ENCODE measurements at regions not wholly inside any gene's neighbourhood (a gene's known extent, or its start where the extent isn't known, plus 50 kb on each side); places are given as distances from the start of the nearest gene placed in this dataset.
"Not testable (repeated sequence)": the region's sequence is repeated elsewhere in the genome, so short reads cannot be mapped to it uniquely, and the experiment has no call there.

DNA sequence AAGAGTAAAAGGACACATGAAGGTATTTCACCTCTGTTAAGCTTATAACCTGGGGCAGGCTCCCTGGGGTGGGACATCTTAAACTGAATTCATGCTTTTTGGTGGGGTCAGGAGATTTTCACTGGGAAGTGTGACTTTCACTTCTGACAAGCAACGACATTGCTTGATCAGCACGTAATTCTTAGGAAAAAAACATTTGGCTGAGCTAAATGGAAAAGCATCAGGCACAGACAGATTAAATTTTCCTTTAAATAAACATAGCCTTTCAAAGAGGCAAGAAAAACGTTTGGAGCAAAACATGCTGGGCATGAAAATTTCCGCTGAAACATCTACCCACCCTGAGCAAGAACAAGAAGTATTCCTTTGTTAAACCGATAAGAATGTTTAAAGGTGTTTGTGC is 674.0 kb upstream of the CELF4 start:
- no peak for ATAC-seq
- Mint-ChIP-seq H3K36me3 (no peaks in the 10 kb centered on the region), H3K4me3 (no peak overlapping the region), H3K9me3 (peaks cover 17% of the 10 kb centered on the region), H3K4me1 (no peaks in the 10 kb centered on the region), H3K27ac (no peak overlapping the region)
- no peak for DNase-seq (ENCODE audit: low spot score in 2 of 2)

- Mint-ChIP-seq H3K27ac (no peak overlapping the region), H3K4me1 (no peaks in the 10 kb centered on the region)
- DNase-seq (ENCODE audit: low spot score in 2 of 2) = no peak
These were observed 672.2 kb upstream of the CELF4 start for GRCh38 chr18:38237796-38238195.

DNA sequence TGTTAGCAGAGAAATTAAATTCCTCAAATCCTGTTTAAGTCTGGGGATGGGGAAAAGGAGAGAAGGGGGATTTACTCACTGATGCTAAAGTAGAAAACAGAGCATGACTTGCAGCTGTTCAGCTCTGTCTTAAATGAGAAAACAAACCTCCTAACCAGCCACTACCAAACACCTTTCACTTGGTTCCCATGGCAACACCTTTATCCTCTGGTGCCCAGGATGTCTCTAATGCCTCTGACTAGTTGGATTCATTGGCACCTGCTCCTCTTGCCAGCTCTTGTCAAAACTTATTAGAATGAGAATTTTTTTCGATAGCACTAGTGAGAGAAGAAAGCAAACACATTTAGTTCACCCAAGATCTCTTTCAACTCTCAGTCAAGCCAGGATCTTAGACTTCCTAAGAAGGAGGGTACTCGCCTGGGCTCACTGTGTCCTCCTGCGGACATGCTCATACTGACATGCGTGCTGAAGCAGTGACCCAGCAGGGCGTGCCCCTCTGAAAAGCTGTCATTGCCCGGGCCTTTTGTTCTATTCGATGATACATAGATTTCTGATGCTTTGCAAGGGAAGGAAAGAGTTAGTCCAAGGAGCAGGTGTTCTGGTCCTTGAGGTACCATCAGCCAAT is 656.0 kb upstream of the CELF4 start:
- Mint-ChIP-seq H3K4me3 (no peak overlapping the region), H3K27ac (no peak overlapping the region), H3K9me3 (peaks cover 9% of the 10 kb centered on the region), H3K36me3 (no peaks in the 10 kb centered on the region), H3K4me1 (no peaks in the 10 kb centered on the region)
- ATAC-seq (no peak), DNase-seq (ENCODE audit: low spot score in 2 of 2) (no peak)

More at GRCh38 chr18:38237796-38238195, 672.2 kb upstream of the CELF4 start:
- H3K9me3 Mint-ChIP-seq = peaks cover 16% of the 10 kb centered on the region
- H3K4me3 Mint-ChIP-seq = no peak overlapping the region
- no peak for ATAC-seq
- no peaks in the 10 kb centered on the region for H3K36me3 Mint-ChIP-seq

- Mint-ChIP-seq H3K4me3 (no peak overlapping the region), H3K27ac (no peak overlapping the region), H3K36me3 (no peaks in the 10 kb centered on the region), H3K9me3 (peaks cover 18% of the 10 kb centered on the region), H3K4me1 (no peaks in the 10 kb centered on the region)
- no peak for ATAC-seq
- DNase-seq (ENCODE audit: low spot score in 2 of 2) = no peak
These were observed 633.4 kb upstream of the CELF4 start for GRCh38 chr18:38198956-38199355.

- H3K4me1 Mint-ChIP-seq = no peaks in the 10 kb centered on the region
- H3K9me3 Mint-ChIP-seq = peaks cover 20% of the 10 kb centered on the region
- H3K4me3 Mint-ChIP-seq = no peak overlapping the region
- H3K27ac Mint-ChIP-seq = no peak overlapping the region
- no peak for DNase-seq (ENCODE audit: low spot score in 2 of 2)
- no peak for ATAC-seq
- H3K36me3 Mint-ChIP-seq = no peaks in the 10 kb centered on the region
These were observed 632.9 kb upstream of the CELF4 start for GRCh38 chr18:38198526-38198925.

DNA sequence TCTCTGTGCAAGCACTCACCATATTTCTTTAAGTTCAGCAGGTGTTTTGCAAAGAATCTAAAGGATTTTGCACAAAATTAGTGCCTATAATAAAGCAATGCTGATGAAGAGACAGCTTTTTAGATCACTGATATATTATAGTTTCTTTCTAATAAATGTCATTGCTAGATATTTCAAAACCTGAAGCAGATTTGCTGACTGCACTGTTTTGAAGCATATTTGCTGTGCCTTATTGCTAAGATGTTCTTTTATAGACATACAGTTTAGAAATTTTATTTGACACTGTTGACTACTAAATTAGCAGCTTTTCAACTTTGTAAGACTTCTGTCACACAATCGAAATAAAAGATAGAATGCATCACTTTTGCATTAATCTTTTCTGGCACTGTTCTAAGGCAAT is 620.9 kb upstream of the CELF4 start:
- H3K4me3 Mint-ChIP-seq = no peak overlapping the region
- no peak for DNase-seq (ENCODE audit: low spot score in 2 of 2)
- H3K27ac Mint-ChIP-seq = no peak overlapping the region
- H3K9me3 Mint-ChIP-seq = peaks cover 14% of the 10 kb centered on the region
- H3K36me3 Mint-ChIP-seq = no peaks in the 10 kb centered on the region
- ATAC-seq = no peak
- H3K4me1 Mint-ChIP-seq = no peaks in the 10 kb centered on the region

DNA sequence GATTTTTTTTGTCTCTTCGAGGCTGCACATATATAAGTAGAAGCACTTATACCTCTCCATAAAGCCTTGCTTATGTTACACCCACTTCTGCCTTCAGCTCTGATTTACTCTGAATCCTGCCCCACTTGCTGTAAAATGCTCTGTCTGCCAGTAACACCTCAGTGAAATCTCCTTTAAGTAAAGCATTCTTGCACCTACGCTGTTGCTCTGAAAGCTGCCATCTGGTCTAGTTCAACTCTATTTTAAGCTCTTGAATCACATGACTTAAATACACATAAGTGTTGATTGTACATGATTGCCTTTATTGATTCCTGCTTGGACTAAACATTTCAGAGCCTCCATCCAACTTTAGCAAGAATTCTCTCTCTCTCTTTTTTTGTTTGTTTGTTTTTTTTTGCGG is 609.0 kb upstream of the CELF4 start:
- DNase-seq (ENCODE audit: low spot score in 2 of 2) (no peak), ATAC-seq (no peak)
- Mint-ChIP-seq H3K36me3 (no peaks in the 10 kb centered on the region), H3K27ac (no peak overlapping the region), H3K9me3 (peaks cover 22% of the 10 kb centered on the region), H3K4me1 (no peaks in the 10 kb centered on the region), H3K4me3 (no peak overlapping the region)

GRCh38 chr18:38174173-38174572 is 608.6 kb upstream of the CELF4 start:
- H3K9me3 Mint-ChIP-seq = peaks cover 24% of the 10 kb centered on the region
- no peak overlapping the region for H3K27ac Mint-ChIP-seq
- H3K4me3 Mint-ChIP-seq = no peak overlapping the region
- ATAC-seq = no peak
- no peaks in the 10 kb centered on the region for H3K4me1 Mint-ChIP-seq
- no peaks in the 10 kb centered on the region for H3K36me3 Mint-ChIP-seq
- DNase-seq (ENCODE audit: low spot score in 2 of 2) = no peak

DNA sequence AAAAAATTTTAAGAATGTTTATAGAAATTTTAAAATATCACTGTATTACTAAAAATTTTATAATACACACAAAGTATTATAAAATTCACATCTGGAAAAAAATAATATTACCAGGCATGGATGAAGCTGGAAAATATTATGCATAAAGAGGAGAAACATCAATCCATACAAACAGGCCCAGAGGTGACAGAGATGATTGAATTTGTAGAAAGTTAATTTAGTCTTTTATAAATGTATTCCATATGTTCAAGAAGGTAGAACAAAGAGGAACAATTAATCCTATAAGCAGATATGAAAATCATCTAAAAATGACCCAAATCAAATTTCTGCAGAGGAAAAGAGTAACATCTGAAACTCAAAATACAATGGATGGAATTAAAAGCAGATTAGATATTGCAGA is 605.2 kb upstream of the CELF4 start:
- Mint-ChIP-seq H3K4me3 (no peak overlapping the region), H3K4me1 (no peaks in the 10 kb centered on the region), H3K9me3 (peaks cover 21% of the 10 kb centered on the region), H3K27ac (no peak overlapping the region), H3K36me3 (no peaks in the 10 kb centered on the region)
- DNase-seq (ENCODE audit: low spot score in 2 of 2) = no peak
- no peak for ATAC-seq

DNA sequence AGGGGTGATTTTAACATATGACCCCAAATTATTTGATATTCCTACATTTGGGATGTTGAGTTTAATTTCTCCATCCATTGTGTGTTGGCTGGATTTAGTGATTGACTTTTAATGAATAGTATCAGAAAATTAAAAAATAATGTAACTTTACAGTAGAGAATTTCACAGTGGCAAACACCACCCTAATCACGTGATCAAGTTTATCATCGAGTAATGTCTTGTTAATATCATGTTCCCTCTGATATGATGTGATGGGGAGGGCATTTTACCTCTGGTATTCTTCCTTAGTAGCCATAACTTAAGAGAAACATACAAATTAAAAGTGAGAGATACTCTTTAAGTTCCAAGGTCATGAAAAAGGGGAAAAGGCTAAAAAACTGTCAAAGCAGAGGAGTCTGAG is 602.0 kb upstream of the CELF4 start:
- Mint-ChIP-seq H3K27ac (no peak overlapping the region), H3K9me3 (peaks cover 22% of the 10 kb centered on the region), H3K4me1 (no peaks in the 10 kb centered on the region), H3K4me3 (no peak overlapping the region), H3K36me3 (no peaks in the 10 kb centered on the region)
- ATAC-seq = no peak
- DNase-seq (ENCODE audit: low spot score in 2 of 2) = no peak

- H3K36me3 Mint-ChIP-seq; DNase-seq (ENCODE audit: low spot score in 2 of 2); H3K27ac Mint-ChIP-seq; H3K4me1 Mint-ChIP-seq; H3K4me3 Mint-ChIP-seq; ATAC-seq: not testable (repeated sequence)
- H3K9me3 Mint-ChIP-seq = peaks cover 18% of the 10 kb centered on the region
These were observed 587.5 kb upstream of the CELF4 start for GRCh38 chr18:38153116-38153515.

DNA sequence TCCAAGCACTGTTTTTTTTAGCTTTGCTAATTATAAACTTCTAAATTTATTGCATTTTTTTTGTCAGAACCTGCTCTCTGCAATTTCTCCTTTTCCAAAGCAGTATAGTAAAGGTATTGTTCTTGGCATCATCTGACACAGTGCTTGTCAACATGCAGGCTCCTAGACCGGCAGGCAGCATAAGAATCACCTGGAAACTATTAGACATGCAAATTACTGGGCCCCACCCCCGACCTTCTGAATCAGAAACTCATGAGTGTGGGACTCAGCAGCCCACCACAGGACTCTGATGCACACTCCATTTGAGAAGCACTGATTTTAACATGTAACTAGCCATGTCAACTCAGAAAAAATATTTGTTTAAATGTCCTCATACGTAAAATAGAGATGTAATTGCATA is 551.1 kb upstream of the CELF4 start:
- Mint-ChIP-seq H3K4me3 (no peak overlapping the region), H3K4me1 (no peaks in the 10 kb centered on the region), H3K27ac (no peak overlapping the region), H3K9me3 (peaks cover 4% of the 10 kb centered on the region), H3K36me3 (no peaks in the 10 kb centered on the region)
- DNase-seq (ENCODE audit: low spot score in 2 of 2) = no peak
- ATAC-seq = no peak

DNA sequence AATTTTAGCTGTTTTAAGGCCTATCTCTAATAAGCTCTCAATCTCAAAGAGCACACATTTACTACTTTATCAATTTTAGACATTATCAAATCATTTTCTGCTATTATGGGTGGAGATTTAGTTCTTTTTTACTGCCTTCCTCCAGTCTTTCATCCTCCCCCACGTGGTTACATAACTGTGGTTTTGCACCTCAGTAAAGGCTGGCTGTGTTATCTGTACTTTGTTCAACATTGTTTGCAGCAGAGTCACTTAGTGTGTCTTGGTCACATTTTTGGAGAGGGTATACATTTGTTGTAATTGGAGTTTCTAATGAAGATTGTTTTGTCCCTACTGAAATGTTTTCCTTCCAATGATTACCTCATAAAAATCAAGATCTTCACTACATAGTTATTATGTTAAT is 549.6 kb upstream of the CELF4 start:
- H3K4me3 Mint-ChIP-seq = no peak overlapping the region
- no peak overlapping the region for H3K27ac Mint-ChIP-seq
- no peak for ATAC-seq
- peaks cover 7% of the 10 kb centered on the region for H3K9me3 Mint-ChIP-seq
- no peak for DNase-seq (ENCODE audit: low spot score in 2 of 2)
- no peaks in the 10 kb centered on the region for H3K4me1 Mint-ChIP-seq
- no peaks in the 10 kb centered on the region for H3K36me3 Mint-ChIP-seq

DNA sequence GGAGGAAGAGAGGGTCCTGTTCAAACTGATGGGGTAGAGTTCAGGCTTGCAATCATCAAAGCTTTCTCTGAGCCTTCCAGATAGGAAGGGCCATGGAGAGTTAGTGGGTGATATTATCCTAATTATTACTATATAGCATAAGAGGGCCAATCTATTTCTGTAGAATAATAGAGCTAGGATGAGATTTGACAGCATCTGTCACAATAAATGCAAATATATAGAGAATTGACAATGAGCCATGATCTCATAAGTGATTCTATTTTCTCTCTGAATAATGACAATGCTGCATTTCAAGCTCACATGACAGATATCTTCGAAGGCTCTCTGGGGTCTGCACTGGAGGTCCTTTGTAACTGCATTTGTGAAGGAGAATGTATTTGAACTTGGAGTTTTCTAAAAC is 521.9 kb upstream of the CELF4 start:
- H3K9me3 Mint-ChIP-seq = peaks cover 12% of the 10 kb centered on the region
- DNase-seq (ENCODE audit: low spot score in 2 of 2) (no peak), ATAC-seq (no peak)
- H3K36me3 Mint-ChIP-seq = no peaks in the 10 kb centered on the region
- no peaks in the 10 kb centered on the region for H3K4me1 Mint-ChIP-seq
- no peak overlapping the region for H3K27ac Mint-ChIP-seq
- no peak overlapping the region for H3K4me3 Mint-ChIP-seq

- Mint-ChIP-seq H3K4me1 (no peaks in the 10 kb centered on the region), H3K9me3 (peaks cover 18% of the 10 kb centered on the region), H3K36me3 (no peaks in the 10 kb centered on the region), H3K4me3 (no peak overlapping the region), H3K27ac (no peak overlapping the region)
- DNase-seq (ENCODE audit: low spot score in 2 of 2) (no peak), ATAC-seq (no peak)
These were observed 515.9 kb upstream of the CELF4 start for GRCh38 chr18:38081516-38081915.

GRCh38 chr18:38077229-38077628 is 511.6 kb upstream of the CELF4 start:
- Mint-ChIP-seq H3K36me3 (no peaks in the 10 kb centered on the region), H3K9me3 (peaks cover 19% of the 10 kb centered on the region), H3K4me1 (no peaks in the 10 kb centered on the region), H3K4me3 (no peak overlapping the region), H3K27ac (no peak overlapping the region)
- ATAC-seq (no peak), DNase-seq (ENCODE audit: low spot score in 2 of 2) (no peak)

All from stimulated activated effector memory CD8-positive, alpha-beta T cell treated with anti-CD3 and anti-CD28 coated beads, Interleukin-12 subunit alpha, Interleukin-12 subunit beta, amount 100 ng/mL, for 72 hours (primary cell).